ENCODE measurements at regions not wholly inside any gene's neighbourhood (a gene's known extent, or its start where the extent isn't known, plus 50 kb on each side); places are given as distances from the start of the nearest gene placed in this dataset.

GRCh38 chr7:139169816-139170215 lies 60.3 kb upstream of the ZC3HAV1 start:
- TF ChIP-seq CTCF (IDR thresholded peaks at IDR 0.05) (no peak), POLR2AphosphoS5 (IDR thresholded peaks at IDR 0.05) (no peak)
